Upper lobe of left lung (tissue), 6 donors: ENCODE measurements at regions not wholly inside any gene's neighbourhood (a gene's known extent, or its start where the extent isn't known, plus 50 kb on each side); places are given as distances from the start of the nearest gene placed in this dataset.

Experiments used
- ATAC-seq, 2 donors: fragments of 200-7000 bp; cut with Tn5 transposase; one replicate each; pipeline ENCODE4 v1.9.1; 2022; ENCODE audit warnings: mild to moderate bottlenecking in 2 of 2, moderate library complexity in 2 of 2; ENCODE audit not compliant: low FRiP score in 2 of 2
- DNase-seq, 2 donors: peaks; one replicate each; pipeline ENCODE4 v3.0.0-alpha.2; 2019 to 2020
- H3K27ac ChIP-seq, 4 donors: fragments of 200-600 bp; sonication (generic); one replicate each; pipeline ENCODE4 v1.5.1; 2016 to 2019
- H3K27me3 ChIP-seq, 4 donors: fragments of 200-600 bp; sonication (generic); one replicate each; pipeline ENCODE4 v1.5.1; 2017 to 2019
- H3K36me3 ChIP-seq, 4 donors: fragments of 200-600 bp; sonication (generic); one replicate each; pipeline ENCODE4 v1.5.1; 2016 to 2019
- H3K4me1 ChIP-seq, 4 donors: fragments of 200-600 bp; sonication (generic); one replicate each; pipeline ENCODE4 v1.5.1; 2018 to 2019
- H3K4me3 ChIP-seq, 4 donors: fragments of 200-600 bp; sonication (generic); one replicate each; pipeline ENCODE4 v1.5.1; 2017 to 2019; ENCODE audit warnings: mild to moderate bottlenecking in 2 of 4, moderate library complexity in 1 of 4
- H3K9me3 ChIP-seq, 4 donors: fragments of 200-600 bp; sonication (generic); one replicate each; pipeline ENCODE4 v1.5.1; 2018 to 2019
- CTCF ChIP-seq, 6 experiments: fragments of 450-650 bp in 4 of 6; fragments of 200-600 bp in 2 of 6; sonication (generic) in 2 of 6; IDR thresholded peaks; one replicate each; pipeline ENCODE4 v1.5.1; 2016 to 2019; ENCODE audit warnings: antibody characterized with exemption in 6 of 6
- EP300 ChIP-seq, 4 donors: sonication (generic); formaldehyde crosslinking; IDR thresholded peaks; one replicate each; pipeline ENCODE4 v1.5.1; 2017; ENCODE audit warnings: antibody characterized with exemption in 4 of 4, control low read depth in 2 of 4
- POLR2A ChIP-seq, 4 donors: fragments of 450-650 bp; IDR thresholded peaks; one replicate each; pipeline ENCODE4 v1.5.1; 2016 to 2017; ENCODE audit warnings: antibody characterized with exemption in 4 of 4, mild to moderate bottlenecking in 2 of 4
- POLR2AphosphoS5 ChIP-seq, 2 donors: sonication (generic); formaldehyde crosslinking; IDR thresholded peaks; one replicate each; pipeline ENCODE4 v1.5.1; 2017; ENCODE audit warnings: antibody characterized with exemption in 2 of 2
- WGBS, 2 donors: methylation state at CpG; one replicate each; pipeline ENCODE4 v1.1.5; 2017 to 2018; 5-methylcytosine and 5-hydroxymethylcytosine counted together
- donor health status: DM: no; HTN: no; CAD: no; lungs with moderate emphysema.
- donor health status: DM: no; HTN: yes; CAD: no; lungs with severe emphysema.

GRCh38 chr18:71505526-71505925 lies 1038.6 kb downstream of the CBLN2 start:
- H3K9me3 ChIP-seq, result no peaks in the 10 kb centered on the region
- H3K27ac ChIP-seq, result no peak overlapping the region
- H3K27me3 ChIP-seq, result peaks cover 0 to 3% (median 0%) of the 10 kb centered on the region in 4 donors
- DNase-seq (no peak), ATAC-seq (no peak)
- TF ChIP-seq CTCF (IDR thresholded peaks at IDR 0.05) (no peak), POLR2AphosphoS5 (IDR thresholded peaks at IDR 0.05) (no peak), POLR2A (IDR thresholded peaks at IDR 0.05) (no peak), EP300 (IDR thresholded peaks at IDR 0.05) (no peak)
- H3K4me1 ChIP-seq, result no peaks in the 10 kb centered on the region
- H3K4me3 ChIP-seq, result no peak overlapping the region
- no peaks in the 10 kb centered on the region for H3K36me3 ChIP-seq
- WGBS, 2 donors, result 51 to 70% methylated on average over 2 of the region's 2 CpGs

- TF ChIP-seq EP300 (IDR thresholded peaks at IDR 0.05) (no peak), CTCF (IDR thresholded peaks at IDR 0.05) (no peak)
- no peak overlapping the region for H3K4me3 ChIP-seq
These were observed 1040.9 kb downstream of the CBLN2 start for GRCh38 chr18:71503222-71503621.

GRCh38 chr18:71485611-71486010 lies 1058.5 kb downstream of the CBLN2 start:
- Histone ChIP-seq H3K4me3 (no peak overlapping the region), H3K4me1 (no peaks in the 10 kb centered on the region), H3K27me3 (no peaks in the 10 kb centered on the region), H3K27ac (no peak overlapping the region), H3K9me3 (peaks cover 0 to 3% (median 0%) of the 10 kb centered on the region in 4 donors), H3K36me3 (no peaks in the 10 kb centered on the region)
- DNase-seq (no peak), ATAC-seq (no peak)
- TF ChIP-seq POLR2A (IDR thresholded peaks at IDR 0.05) (no peak), EP300 (IDR thresholded peaks at IDR 0.05) (no peak)
- WGBS, 2 donors, result 64 to 79% methylated on average over 3 of the region's 3 CpGs

More at GRCh38 chr18:71503222-71503621, 1040.9 kb downstream of the CBLN2 start:
- DNase-seq, result no peak
- H3K27me3 ChIP-seq, result peaks cover 0 to 3% (median 0%) of the 10 kb centered on the region in 4 donors
- no peaks in the 10 kb centered on the region for H3K36me3 ChIP-seq
- ATAC-seq, result no peak
- no peaks in the 10 kb centered on the region for H3K4me1 ChIP-seq
- no peaks in the 10 kb centered on the region for H3K9me3 ChIP-seq
- H3K27ac ChIP-seq, result no peak overlapping the region

GRCh38 chr18:71471963-71472725 lies 1072.0 kb downstream of the CBLN2 start:
- H3K36me3 ChIP-seq, result no peaks in the 10 kb centered on the region
- H3K4me3 ChIP-seq, result no peak overlapping the region
- 78 to 86% methylated on average over 19 of the region's 19 CpGs for WGBS, 2 donors
- H3K27ac ChIP-seq, result no peak overlapping the region
- H3K27me3 ChIP-seq, result no peaks in the 10 kb centered on the region
- TF ChIP-seq POLR2A (IDR thresholded peaks at IDR 0.05) (no peak), EP300 (IDR thresholded peaks at IDR 0.05) (no peak), POLR2AphosphoS5 (IDR thresholded peaks at IDR 0.05) (no peak), CTCF (IDR thresholded peaks at IDR 0.05) (no peak)
- ATAC-seq, result no peak
- no peaks in the 10 kb centered on the region for H3K4me1 ChIP-seq
- H3K9me3 ChIP-seq, result no peaks in the 10 kb centered on the region
- DNase-seq, result peak in 1 of 2 donors; percentile 29

GRCh38 chr18:71456206-71456605 lies 1087.9 kb downstream of the CBLN2 start:
- 56 to 58% methylated on average over 3 of the region's 3 CpGs for WGBS, 2 donors
- no peaks in the 10 kb centered on the region for H3K36me3 ChIP-seq
- H3K27ac ChIP-seq, result no peak overlapping the region
- no peaks in the 10 kb centered on the region for H3K4me1 ChIP-seq
- H3K27me3 ChIP-seq, result no peaks in the 10 kb centered on the region
- ATAC-seq (no peak), DNase-seq (no peak)
- no peak overlapping the region for H3K4me3 ChIP-seq
- no peak for TF ChIP-seq EP300 (IDR thresholded peaks at IDR 0.05)
- TF ChIP-seq CTCF (IDR thresholded peaks at IDR 0.05), result no peak
- no peak for TF ChIP-seq POLR2A (IDR thresholded peaks at IDR 0.05)
- TF ChIP-seq POLR2AphosphoS5 (IDR thresholded peaks at IDR 0.05), result no peak
- H3K9me3 ChIP-seq, result no peaks in the 10 kb centered on the region
